ENCODE measurements at regions not wholly inside any gene's neighbourhood (a gene's known extent, or its start where the extent isn't known, plus 50 kb on each side); places are given as distances from the start of the nearest gene placed in this dataset.

DNA sequence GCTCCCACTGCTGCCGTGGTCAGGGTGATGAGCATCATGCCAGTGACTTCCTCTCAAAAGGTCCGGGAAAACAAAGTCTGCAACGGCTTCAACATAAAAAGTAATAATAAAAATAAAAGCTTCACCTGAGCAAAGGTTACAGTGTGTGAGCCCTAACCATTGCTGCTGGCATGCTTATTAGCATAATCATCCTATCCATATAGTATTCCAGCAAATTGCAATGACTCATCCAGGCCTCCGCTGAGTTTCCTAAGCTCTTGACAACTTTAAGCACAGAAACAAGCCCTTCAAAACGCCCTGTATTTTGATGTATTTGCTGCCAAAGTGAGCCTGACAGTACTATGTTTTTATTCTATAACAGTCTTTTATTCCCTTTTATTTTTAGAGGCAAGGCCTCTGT is 100.5 kb downstream of the AASDH start:
- DNase-seq (ENCODE audit: low spot score) = no peak

DNA sequence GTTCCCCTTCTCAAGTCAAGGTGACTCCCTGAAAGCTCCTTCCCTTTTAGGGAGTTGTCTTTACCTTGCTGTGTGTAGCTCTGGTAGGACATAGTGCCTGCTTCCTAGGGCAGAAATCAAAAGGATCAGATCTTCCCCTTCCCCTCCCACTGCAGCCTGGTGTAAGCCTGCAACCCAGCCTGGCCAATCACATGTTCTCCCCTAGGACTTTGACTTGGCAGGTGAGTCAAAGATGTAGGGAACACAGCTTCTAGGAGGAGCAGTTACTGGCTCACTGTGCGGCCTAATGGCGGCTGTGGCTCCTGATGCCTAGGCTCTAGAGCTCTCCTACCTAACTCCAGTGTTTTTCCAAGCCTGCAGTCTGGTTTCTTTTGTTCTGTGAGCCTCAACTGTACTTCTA is 103.9 kb downstream of the AASDH start:
- DNase-seq (ENCODE audit: low spot score) = no peak

DNA sequence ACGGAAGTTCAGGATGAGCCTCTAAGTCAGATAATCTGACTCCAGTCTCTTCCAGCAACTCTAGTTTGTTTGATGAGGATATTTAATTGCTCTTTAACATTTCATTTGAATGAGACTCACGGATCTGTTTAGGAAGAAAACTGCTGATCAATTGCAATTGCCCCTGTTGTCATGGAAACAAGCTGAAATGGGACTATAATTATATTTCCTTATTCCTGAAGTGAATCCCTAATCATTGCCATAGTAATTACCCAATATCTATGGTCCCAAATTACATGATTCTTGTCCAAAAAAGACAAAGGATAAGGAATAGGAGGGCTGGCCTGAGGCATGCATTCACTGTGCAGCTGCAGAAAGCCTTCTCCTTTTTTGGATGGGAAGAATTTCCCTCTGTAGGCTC is 105.3 kb downstream of the AASDH start:
- no peak for DNase-seq (ENCODE audit: low spot score)

DNA sequence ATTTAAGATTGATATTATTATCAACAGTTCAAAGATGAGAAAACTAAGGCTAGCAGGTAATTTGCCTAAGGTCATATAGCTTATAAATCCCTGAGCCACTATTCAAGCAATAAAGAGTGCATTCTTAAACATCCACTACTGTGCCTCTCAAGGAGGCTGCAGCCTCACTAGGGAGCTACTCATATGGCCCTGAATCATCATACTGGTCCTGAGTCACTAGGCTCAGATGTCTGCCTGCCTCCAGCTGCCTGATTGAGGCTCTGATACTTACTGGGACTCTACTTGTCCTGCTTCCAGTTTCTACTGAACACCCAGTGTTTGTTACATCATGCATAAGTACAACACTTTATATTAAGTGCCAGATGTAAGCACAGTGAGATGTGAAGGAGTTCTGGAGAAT is 110.7 kb downstream of the AASDH start:
- no peak for DNase-seq (ENCODE audit: low spot score)

DNA sequence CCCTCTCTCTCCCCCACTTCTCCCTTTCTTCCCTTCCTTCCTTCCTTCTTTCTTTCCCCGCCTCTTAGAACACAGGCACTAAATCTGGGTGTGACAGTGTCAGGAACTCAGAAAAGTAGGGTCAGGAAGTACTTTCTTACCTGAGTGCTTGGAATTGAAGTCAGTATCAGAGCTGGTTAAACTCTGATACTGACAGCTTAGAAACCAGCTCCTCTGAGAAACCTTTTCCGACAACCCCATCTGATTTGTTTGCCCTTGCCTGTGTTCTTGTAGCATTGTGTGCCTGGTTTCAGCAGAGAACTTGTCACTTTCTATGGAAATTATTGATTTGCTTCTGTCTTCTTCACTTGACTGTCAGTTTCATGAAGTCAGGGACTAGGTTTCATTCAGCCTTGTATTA is 113.9 kb downstream of the AASDH start:
- no peak for DNase-seq (ENCODE audit: low spot score)

DNA sequence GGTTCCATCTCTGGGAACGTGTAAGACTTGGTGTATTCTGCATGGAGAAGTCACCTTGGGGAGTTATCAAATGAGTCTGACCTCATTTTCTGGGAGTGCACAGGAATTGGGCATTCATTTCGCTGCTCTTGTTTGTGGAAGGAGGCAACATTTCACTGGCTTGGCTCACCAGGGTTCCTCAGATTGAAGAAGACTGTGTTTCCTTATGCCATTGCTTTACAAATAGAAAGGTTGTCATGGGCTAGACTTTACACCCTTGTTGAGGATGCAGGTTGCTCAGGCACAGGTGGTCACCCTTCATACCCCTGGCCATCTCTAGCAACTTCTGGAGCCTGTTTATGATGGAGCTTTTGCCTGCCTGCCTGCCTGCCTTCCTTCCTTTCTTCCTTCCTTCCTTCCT is 114.4 kb downstream of the AASDH start:
- no peak for DNase-seq (ENCODE audit: low spot score)

DNA sequence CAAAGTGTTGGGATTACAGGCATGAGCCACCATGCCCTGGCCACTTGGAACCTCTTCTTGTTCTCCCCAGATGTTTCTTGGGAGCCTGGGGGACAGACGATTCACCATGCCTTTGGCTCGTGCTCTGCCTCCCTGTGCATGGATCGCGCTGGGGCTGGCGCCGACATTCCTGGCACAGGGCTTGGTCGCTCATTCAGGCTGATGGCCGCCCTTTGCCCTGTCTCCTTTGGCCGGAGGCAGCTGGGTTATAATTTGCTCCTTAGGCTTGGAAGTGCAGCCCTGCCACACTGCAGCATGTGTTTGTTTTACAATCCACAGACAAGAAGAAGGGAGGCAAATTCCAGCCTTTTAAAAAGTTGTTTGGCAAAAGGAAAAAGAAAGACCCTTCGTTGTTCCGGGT is 115.3 kb downstream of the AASDH start:
- no peak for DNase-seq (ENCODE audit: low spot score)

DNA sequence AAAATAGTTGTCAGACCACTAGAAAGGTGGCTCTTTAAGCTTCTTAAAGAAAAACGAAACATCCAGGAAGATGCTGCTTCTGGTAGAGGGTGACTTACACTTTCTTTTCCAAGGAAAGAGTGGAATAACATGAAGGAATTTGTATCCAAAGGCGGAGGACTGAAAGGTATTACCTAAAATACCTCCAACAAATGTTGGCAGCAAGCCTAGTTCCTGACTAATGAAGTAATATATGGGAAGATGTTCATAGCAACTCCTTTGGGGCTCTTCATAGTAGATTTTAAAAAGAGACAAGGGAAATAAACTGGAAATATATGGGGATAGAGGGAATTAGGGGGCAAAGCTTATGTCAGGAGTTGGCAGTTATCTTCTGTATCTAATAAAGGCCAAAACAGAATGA is 116.2 kb downstream of the AASDH start:
- no peak for DNase-seq (ENCODE audit: low spot score)

DNA sequence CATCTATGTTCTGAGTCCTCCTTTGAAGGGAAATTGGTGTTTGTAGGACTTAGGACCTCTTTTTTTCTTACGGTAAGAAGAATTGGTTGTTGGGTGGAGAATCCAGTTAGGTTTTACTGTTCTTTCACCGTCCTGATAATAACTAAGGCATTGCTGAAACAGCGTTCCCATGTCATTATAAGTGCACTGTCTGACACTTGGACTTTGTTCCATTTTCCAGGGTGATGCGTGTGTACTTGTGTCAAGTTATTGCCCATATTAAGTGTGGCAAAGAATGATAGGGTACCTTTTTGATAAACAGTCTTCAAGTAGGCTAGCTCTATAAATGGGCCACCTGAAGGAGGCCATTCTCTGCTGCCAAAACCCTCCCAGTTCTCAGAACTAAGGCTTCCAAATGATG is 119.7 kb downstream of the AASDH start:
- no peak for DNase-seq (ENCODE audit: low spot score)

DNA sequence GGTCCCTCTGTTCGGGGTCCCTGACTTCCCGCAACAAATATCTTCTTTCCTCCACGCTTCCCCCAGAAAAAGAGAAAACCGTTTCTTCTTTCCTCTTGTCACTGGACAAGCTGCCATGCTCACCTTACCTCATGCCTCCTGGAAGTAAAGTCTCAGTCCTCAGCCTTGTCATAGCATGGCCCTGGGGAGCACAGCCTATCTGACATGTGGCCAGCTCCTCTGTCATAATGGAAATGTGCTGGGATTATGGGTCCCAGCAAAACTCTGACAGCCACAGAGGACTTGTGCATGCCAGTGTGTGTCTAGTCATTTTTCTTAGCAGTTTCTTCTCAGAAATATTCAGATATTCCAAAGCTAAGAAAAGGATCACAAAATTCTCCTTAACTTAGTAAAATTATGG is 122.4 kb downstream of the AASDH start:
- DNase-seq (ENCODE audit: low spot score) = no peak

DNA sequence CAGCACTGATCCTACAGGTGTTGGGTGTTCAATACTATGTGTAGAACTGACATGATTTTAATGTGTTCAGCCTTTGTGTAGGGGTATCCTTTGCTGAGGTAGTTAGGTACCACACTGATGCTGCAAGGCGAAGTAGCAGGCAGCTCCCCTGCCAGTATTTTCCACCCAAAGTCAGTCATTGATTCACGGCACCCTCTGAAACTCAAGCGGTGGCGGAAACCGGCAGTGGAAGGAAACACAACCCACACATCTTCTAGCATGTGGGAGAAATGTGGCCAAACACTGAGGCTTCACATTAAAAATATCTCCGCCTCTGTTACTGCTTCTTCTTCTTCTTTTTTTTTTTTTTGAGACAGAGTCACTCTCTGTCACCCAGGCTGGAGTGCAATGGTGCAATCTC is 126.3 kb downstream of the AASDH start:
- DNase-seq (ENCODE audit: low spot score) = no peak

DNA sequence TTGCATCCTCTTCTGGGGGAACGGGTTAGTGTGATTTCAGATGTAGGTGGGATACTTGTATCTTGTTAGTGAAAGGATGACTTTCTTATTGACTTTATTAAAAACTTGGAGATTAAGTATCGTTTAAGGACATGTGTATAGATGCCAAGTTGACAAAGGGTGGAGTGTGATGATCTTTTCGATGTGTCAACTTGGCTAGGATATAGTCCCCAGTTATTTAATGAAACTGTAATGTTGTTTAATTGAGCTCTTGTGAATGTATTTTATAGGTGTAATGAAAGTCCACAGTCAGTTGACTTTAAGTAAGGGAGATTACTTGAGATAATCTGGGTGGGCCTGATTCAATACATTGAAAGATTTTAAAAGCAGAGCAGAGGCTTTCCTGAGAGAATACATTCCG is 127.0 kb downstream of the AASDH start:
- no peak for DNase-seq (ENCODE audit: low spot score)

DNA sequence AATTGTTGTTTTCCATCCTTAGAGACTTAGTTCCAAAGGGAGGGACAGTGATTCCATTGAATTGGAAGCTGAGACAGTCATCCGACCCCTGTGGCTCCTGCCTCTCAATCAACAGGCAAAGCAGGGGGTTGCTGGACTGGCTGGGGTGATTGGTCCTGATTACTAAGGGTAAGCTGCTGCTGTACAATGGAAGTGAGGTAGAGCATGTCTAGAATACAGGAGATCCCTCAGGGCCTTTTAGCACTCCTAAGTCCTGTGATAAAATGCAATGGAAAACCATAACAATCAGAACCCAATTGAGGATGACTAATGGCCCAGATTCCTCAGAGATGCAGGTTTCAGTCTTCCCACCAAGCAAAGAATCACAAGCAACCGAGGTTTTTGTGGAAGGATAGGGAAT is 127.6 kb downstream of the AASDH start:
- DNase-seq (ENCODE audit: low spot score) = no peak

DNA sequence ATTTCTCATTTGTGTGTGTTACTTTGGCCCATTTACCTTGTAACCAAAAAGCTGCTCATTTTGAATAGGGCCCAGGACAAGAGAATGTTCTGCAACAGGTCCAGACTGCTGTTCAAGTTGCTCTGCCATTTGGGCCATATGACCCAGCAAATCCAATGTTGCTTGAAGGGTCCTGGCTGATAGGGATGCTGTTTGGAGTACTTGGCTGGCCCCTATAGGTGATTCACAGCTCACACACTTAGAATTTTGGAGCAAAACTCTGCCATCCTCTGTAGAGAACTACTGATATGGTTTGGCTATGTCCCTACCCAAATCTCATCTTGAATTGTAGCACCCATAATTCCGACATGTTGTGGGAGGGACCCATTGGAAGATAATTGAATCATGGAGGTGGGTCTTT is 131.5 kb downstream of the AASDH start:
- no peak for DNase-seq (ENCODE audit: low spot score)

DNA sequence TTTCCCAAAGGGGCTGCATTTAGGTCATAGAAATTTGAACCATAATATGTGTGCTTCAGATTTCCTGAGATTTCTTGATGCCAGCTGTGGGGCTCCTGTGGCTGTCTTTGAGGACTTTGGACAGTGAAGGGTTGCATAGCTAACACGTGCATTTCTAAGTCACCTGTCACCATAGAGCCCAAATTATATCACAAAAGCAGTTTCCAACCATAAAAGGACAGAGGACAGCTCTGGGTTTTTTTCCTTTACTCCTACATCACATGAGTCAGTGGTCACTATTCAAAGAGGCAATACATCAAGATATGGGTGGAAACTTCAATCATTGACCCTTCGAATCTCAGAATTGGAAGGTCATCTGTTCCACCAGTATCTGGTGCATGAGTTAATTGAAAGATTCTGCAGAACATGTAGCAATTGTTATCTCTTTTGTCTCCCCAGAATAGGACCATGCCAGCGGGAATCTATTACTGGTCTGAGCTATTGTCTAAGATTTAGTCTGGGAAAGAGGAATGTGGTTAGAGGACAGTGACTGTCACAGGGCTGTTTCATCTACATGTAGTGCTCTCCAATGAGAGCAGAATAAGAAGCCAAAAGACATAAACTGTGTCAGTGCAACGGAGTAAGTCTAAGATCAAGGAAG is 133.5 kb downstream of the AASDH start:
- no peak for DNase-seq (ENCODE audit: low spot score)

DNA sequence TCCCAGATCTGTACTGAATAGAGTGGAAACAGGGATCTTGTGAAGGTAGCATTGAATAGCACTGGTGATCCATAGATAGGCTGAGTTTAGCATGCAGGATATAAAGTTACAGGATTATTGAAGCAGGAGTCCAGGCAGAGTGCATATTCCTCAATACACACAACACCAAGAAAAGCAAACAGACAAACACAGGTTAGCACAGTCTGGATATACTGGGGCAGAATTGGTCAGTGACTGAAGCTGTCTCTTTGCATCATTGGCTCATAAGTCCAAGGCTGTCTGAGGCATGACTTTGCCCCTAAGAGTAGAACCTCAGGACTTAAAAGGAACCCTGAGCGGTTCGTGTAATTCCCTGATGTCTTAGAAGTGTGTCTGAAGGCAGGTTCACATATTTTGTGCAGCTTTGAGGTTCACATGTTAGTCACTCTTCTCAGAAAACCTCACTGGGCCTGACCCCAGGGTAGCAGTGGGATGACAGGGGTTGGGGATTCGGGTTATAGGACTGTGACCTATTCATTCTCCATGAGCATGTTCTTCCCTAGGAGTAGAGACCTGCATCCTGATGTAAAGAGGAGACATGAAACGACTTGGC is 134.6 kb downstream of the AASDH start:
- no peak for DNase-seq (ENCODE audit: low spot score)

DNA sequence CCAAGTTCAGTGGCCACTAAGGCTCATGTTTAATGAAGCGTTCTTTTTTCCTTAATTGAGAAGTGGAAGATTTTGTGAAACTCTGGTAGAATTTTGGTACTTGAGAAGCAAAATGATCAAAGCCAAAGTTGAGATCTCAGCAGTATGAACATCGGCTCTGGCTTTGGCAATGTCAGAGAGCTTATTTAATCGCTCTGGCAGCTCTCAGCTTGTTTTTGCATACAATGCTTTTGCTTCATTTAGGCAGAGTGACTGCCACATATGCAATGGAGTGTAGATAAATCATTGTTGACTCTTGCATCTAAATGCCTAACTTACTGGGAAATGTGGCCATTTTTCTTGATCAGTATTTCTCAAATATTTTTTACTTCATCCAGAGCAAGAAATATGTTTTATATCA is 135.7 kb downstream of the AASDH start:
- DNase-seq (ENCODE audit: low spot score) = no peak

DNA sequence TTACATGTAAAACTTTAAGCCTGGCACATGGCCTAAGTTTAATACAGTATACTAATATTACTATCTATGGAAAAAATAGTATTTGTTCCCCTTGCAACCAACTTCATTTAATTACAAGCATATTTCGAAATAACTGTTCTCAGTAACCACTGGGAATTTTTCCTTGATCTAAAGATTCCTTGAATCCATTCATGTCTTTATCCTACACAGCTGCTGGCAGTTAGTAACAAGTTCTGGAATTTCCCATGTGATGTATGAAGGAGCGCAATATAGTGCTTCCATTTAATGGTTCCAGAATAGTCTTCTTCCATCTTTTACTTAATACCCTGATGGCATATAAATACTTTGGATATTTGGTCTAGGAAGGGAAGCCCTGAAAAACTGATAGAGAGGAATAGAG is 136.5 kb downstream of the AASDH start:
- DNase-seq (ENCODE audit: low spot score) = no peak

DNA sequence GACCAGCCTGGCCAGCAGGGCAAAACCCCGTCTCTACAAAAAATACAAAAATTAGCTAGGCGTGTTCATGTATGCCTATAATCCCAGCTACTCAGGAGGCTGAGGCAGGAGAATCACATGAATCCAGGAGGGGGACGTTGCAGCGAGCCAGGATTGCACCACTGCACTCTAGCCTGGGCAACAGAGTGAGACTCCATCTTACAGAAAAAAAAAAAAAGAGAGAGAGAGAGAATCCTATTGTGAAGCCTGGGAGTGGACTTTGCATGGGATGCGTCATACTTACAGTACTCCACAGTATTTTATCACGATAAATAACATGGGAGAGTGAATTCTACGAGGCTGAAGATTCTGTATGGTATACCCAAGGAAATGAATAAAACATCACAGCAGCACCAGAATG is 139.6 kb downstream of the AASDH start:
- no peak for DNase-seq (ENCODE audit: low spot score)

DNA sequence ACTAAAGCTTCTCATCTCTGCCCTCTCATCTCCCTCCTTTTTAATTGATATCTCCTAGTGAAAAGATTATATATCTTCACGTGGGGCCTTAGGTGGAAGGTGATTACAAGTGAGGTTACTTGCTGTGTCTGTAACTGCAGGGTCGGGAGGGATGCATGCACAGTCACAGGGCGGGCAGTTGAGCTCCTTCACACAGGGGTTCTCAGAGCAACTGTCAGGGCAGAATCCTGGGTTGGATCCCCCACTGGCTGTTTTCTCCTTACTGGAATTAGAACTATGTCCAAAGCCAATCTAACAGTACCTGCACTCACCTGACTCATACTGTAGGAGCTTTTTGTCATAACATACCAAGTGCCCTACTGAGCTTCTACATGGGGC is 141.1 kb downstream of the AASDH start:
- no peak for DNase-seq (ENCODE audit: low spot score)

DNA sequence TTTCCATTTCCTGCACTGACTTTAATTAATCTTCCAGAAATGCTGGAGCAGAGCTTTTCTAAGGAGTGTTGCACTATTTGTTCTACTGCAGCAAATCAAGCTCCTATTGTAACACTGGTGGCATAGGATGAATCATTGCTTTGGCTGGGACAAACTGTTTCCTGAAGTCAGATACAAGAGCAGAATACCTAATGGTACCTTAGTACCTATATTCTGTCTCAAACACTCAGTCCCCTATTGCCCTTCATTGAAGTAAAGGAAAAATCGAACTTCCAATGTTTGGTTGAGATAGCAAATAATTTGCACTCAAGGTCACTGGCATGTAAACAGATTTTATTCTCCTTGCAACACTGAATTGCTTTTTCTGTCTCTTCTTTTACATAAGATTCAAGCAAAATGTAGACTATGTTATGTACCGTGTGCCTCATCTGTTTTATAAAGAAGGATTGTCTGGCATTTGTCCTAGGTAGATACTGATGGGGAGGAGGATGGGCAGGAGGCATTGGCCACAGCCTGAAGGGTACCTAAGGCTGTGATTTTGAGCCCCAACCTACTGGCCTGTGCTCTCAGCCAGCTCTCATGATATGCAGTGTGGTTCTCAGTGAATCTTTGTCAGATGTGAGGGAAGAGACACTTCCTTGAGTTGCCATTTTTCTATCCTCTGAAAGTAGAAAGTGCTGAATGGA is 141.6 kb downstream of the AASDH start:
- DNase-seq (ENCODE audit: low spot score) = peak; percentile 18

DNA sequence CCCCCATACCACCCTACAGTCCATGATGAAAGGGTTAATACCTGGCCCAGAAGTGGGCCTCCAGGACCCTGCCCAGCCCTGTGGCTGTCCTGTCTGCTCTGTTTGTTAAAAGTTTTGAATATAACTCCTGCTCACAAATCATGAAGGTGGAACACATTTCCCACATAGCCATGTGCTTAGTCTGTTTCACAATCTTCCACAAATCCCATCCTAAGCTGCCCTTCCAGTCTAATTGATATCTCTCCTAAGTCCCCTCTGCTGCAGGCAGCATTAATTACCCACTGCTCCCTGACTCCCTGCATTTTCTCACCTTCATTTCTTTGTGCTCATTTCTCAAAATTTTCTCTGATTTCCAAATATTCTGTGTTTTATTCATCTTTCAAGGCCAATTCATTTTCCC is 142.6 kb downstream of the AASDH start:
- no peak for DNase-seq (ENCODE audit: low spot score)

DNA sequence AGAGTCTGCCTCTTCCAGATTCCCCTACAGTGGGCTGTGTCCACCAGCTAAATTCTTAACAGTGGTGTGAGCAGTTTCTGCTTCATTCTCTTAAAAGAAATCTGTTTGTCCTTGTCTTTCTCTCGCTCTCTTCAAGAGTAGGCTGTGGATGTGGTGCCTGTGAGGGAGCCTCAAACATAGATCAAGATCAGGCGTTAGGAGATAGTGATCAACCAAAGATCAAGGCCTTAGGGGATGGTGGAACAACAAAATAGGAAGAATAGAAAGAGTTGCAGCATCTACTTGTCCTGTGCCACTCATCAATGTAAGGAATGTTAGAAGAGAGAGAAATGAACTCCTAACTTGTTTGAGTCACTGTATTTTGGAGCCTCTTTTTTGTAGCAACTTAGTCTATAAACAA is 144.2 kb downstream of the AASDH start:
- DNase-seq (ENCODE audit: low spot score) = no peak

DNA sequence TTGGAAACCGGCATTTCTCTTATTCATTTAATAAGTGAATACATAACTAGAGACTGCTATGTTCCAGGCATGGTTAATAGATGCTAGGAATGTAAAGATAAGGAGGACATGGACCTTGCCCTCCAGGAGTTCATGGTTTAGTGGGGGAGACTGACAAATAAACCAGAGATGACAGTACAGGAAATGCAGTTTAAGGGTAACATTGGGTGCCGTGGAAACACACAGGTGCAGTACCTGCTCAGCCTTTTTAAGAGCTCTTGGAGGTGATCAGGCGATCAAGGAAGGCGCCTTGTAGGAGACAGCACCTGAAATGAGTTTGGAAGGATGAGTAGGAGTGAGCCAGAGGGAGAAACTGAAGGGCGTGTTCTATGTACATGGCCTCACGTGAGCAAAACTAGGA is 145.8 kb downstream of the AASDH start:
- DNase-seq (ENCODE audit: low spot score) = no peak
